ENCODE measurements at regions not wholly inside any gene's neighbourhood (a gene's known extent, or its start where the extent isn't known, plus 50 kb on each side); places are given as distances from the start of the nearest gene placed in this dataset.

DNA sequence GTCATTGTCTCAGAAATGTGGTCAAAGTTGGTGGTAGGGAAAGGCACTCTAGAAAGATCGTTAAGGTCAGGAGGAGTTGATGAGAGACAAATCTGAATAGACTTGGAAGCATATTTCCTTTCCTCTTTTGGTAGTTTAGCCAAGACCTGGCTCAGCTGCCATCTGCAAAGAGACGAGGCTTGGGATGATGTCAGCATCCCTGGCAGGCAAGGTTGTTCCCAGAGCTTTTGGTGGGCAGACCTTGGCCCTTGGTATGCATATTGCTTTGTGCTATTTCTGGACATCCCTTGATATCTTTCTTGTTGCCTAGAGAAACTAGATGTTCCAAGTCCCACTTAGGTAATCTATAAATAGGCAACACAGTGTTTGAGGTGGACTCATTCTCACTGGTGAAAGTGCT, 82.4 kb upstream of the NAF1 start:
- Histone ChIP-seq H3K27ac (no peak overlapping the region), H3K4me1 (no peaks in the 10 kb centered on the region), H3K9me3 (no peaks in the 10 kb centered on the region), H3K4me3 (no peak overlapping the region), H3K4me2 (no peak overlapping the region)
- DNase-seq (ENCODE audit: low read depth in 1 of 2, low spot score in 1 of 2) = no peak
- CTCF ChIA-PET = no interaction called here
- TF ChIP-seq HOXA7 (CRISPR knock-in tag; IDR thresholded peaks at IDR 0.05) = no peak
- TF ChIP-seq TP53 (CRISPR knock-in tag; IDR thresholded peaks at IDR 0.05) = no peak
- TF ChIP-seq HOXB13 (CRISPR knock-in tag; IDR thresholded peaks at IDR 0.05; ENCODE audit: low read depth) = no peak
- TF ChIP-seq, protein P1, sequence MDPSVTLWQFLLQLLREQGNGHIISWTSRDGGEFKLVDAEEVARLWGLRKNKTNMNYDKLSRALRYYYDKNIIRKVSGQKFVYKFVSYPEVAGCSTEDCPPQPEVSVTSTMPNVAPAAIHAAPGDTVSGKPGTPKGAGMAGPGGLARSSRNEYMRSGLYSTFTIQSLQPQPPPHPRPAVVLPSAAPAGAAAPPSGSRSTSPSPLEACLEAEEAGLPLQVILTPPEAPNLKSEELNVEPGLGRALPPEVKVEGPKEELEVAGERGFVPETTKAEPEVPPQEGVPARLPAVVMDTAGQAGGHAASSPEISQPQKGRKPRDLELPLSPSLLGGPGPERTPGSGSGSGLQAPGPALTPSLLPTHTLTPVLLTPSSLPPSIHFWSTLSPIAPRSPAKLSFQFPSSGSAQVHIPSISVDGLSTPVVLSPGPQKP (IDR thresholded peaks at IDR 0.05; ENCODE audit: low read depth, low read length) = no peak
- TF ChIP-seq JUN (IDR thresholded peaks at IDR 0.05) = no peak
- no peak for TF ChIP-seq ZC3H11A (IDR thresholded peaks at IDR 0.05)
- no peak for TF ChIP-seq KDM1A (IDR thresholded peaks at IDR 0.05; ENCODE audit: low read depth)
- no peak for TF ChIP-seq SMC3 (IDR thresholded peaks at IDR 0.05)
- ATAC-seq = no peak
- WGBS (ENCODE audit: missing lambda C conversion rate) = 0% methylated on average over 2 of the region's 2 CpGs
- POLR2A ChIA-PET = no interaction called here
- no peak for FAIRE-seq

DNA sequence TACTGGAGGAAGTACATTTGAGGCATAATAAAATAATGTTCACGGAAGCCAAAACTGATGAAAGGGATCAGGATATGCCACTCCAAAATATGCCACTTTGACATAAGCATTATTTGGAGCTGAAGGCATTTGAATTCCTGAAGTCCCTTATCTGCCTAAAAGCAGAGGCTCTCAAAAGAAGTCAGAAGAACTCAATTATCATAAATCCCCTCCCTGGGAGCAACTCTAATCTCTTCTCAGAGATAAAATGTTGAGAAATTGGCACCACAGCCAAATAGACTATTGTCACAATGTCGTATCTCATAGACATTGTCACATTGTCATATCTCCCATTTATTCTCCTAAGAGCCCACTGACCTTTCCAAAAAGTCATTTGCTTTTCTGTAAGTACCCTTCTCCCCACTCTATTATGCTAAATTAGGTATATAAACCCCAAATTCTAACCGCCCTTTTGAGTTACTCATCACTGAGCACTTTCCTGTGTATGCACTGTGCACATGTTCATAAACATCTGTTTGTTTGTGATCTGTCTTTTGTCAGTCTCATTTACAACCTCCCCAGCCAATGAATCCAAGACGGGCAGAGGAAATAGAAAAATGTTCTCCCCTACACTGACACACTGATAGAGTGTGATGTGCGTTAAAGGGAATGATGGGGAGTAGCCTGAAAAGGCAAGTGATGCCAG, 78.5 kb upstream of the NAF1 start:
- no peaks in the 10 kb centered on the region for H3K4me1 ChIP-seq
- ChIA-PET POLR2A (no interaction called here), CTCF (interaction anchor here (0.6 to 0.7 kb wide), 2 partner anchors 13 to 311 kb away, joined by 3 to 4 read pairs; no protein-coding TSS in a partner anchor)

GRCh38 chr4:163243297-163243981, 76.7 kb upstream of the NAF1 start:
- FAIRE-seq = no peak

More for the DNA sequence above, 78.5 kb upstream of the NAF1 start:
- TF ChIP-seq CBX2 (IDR thresholded peaks at IDR 0.05; ENCODE audit: borderline replicate concordance, low read depth) = no peak
- no peak for TF ChIP-seq HOXA7 (CRISPR knock-in tag; IDR thresholded peaks at IDR 0.05)
- TF ChIP-seq KDM1A (IDR thresholded peaks at IDR 0.05; ENCODE audit: low read depth) = no peak
- TF ChIP-seq EHMT2 (IDR thresholded peaks at IDR 0.05; ENCODE audit: low read depth) = no peak
- no peak for TF ChIP-seq EHF (CRISPR knock-in tag; IDR thresholded peaks at IDR 0.05)
- TF ChIP-seq HDAC2 (IDR thresholded peaks at IDR 0.05) = no peak
- TF ChIP-seq MAFK (IDR thresholded peaks at IDR 0.05; ENCODE audit: partially characterized antibody) = no peak
- no peak for TF ChIP-seq JUNB (IDR thresholded peaks at IDR 0.05)
- no peak for TF ChIP-seq CHD2 (IDR thresholded peaks at IDR 0.05; ENCODE audit: low read length, partially characterized antibody)
- TF ChIP-seq GATA3 (IDR thresholded peaks at IDR 0.05; ENCODE audit: borderline replicate concordance) = no peak
- no peak for TF ChIP-seq POLR2AphosphoS2 (conservative IDR thresholded peaks at IDR 0.05; ENCODE audit: low read length)
- TF ChIP-seq RFX5 (IDR thresholded peaks at IDR 0.05) = no peak
- no peak for TF ChIP-seq NR3C1 (IDR thresholded peaks at IDR 0.05)
- TF ChIP-seq JUN (IDR thresholded peaks at IDR 0.05) = no peak
- TF ChIP-seq RARB (CRISPR knock-in tag; IDR thresholded peaks at IDR 0.05) = no peak
- no peak for TF ChIP-seq CBX8 (IDR thresholded peaks at IDR 0.05)
- DNase-seq (ENCODE audit: low read depth in 1 of 2, low spot score in 1 of 2) = no peak
- no peak overlapping the region for H3K27ac ChIP-seq
- ATAC-seq = no peak
- 5% methylated on average over 5 of the region's 5 CpGs for WGBS (ENCODE audit: missing lambda C conversion rate)
- no peak for FAIRE-seq
- no peak overlapping the region for H3K4me3 ChIP-seq
- H3K9me3 ChIP-seq = no peaks in the 10 kb centered on the region
- no peak overlapping the region for H3K4me2 ChIP-seq

More at GRCh38 chr4:163243297-163243981, 76.7 kb upstream of the NAF1 start:
- TF ChIP-seq MAX (IDR thresholded peaks at IDR 0.05) (no peak), PHF8 (IDR thresholded peaks at IDR 0.05; ENCODE audit: borderline replicate concordance, low read depth) (no peak), ZNF302 (CRISPR knock-in tag; IDR thresholded peaks at IDR 0.05) (no peak), FOSB (CRISPR knock-in tag; IDR thresholded peaks at IDR 0.05) (no peak), KDM5A (IDR thresholded peaks at IDR 0.05) (no peak), FOSL2 (IDR thresholded peaks at IDR 0.05) (no peak), FOSL2 (CRISPR knock-in tag; IDR thresholded peaks at IDR 0.05) (no peak), RAD21 (conservative IDR thresholded peaks at IDR 0.05 in 1 of 2, IDR thresholded peaks at IDR 0.05 in 1 of 2) (no peak), RARB (CRISPR knock-in tag; IDR thresholded peaks at IDR 0.05) (no peak), MAFK (IDR thresholded peaks at IDR 0.05; ENCODE audit: partially characterized antibody) (no peak), EP300 (IDR thresholded peaks at IDR 0.05) (no peak)
- TF ChIP-seq, protein P2, sequence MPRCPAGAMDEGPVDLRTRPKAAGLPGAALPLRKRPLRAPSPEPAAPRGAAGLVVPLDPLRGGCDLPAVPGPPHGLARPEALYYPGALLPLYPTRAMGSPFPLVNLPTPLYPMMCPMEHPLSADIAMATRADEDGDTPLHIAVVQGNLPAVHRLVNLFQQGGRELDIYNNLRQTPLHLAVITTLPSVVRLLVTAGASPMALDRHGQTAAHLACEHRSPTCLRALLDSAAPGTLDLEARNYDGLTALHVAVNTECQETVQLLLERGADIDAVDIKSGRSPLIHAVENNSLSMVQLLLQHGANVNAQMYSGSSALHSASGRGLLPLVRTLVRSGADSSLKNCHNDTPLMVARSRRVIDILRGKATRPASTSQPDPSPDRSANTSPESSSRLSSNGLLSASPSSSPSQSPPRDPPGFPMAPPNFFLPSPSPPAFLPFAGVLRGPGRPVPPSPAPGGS (IDR thresholded peaks at IDR 0.05) = no peak
- DNase-seq (ENCODE audit: low read depth in 1 of 2, low spot score in 1 of 2) (no peak), ATAC-seq (no peak)
- Histone ChIP-seq H3K27ac (no peak overlapping the region), H3K4me1 (no peaks in the 10 kb centered on the region), H3K4me3 (no peak overlapping the region), H3K4me2 (no peak overlapping the region), H3K9me3 (no peaks in the 10 kb centered on the region)
- WGBS (ENCODE audit: missing lambda C conversion rate) = 0% methylated on average over 2 of the region's 2 CpGs
- POLR2A ChIA-PET = no interaction called here
- CTCF ChIA-PET = no interaction called here

Data from A549 (cell line).